ENCODE measurements at regions not wholly inside any gene's neighbourhood (a gene's known extent, or its start where the extent isn't known, plus 50 kb on each side); places are given as distances from the start of the nearest gene placed in this dataset.

- 100% methylated on average over 1 of the region's 1 CpG; no CpG with 5 or more reads in 1 of the 2 experiments for WGBS, 2 experiments (ENCODE audit: extremely low coverage in 1 of 2, insufficient coverage in 1 of 2, insufficient read length in 1 of 2, insufficient replicate concordance in 2 of 2, low coverage in 1 of 2, low lambda C conversion rate in 2 of 2, missing lambda C conversion rate in 1 of 2)
- FAIRE-seq (no peak), DNase-seq (ENCODE audit: low read depth in 1 of 2, low spot score in 2 of 2) (no peak)
- H4K20me1 ChIP-seq (replicated peaks in 1 of 2; ENCODE audit: control insufficient read depth in 1 of 2, insufficient read depth in 2 of 2, low read length in 2 of 2) = no peaks in the 10 kb centered on the region
- no peak overlapping the region for H2BK15ac ChIP-seq (ENCODE audit: low read length)
- no peaks in the 10 kb centered on the region for H3K4me1 ChIP-seq (replicated peaks in 1 of 4; ENCODE audit: control insufficient read depth in 3 of 4, insufficient read depth in 4 of 4, low read length in 3 of 4)
- POLR2A ChIA-PET (ENCODE audit: partially characterized antibody) = no interaction called here
- H2BK5ac ChIP-seq (ENCODE audit: low read depth, low read length) = no peak overlapping the region
- no peak overlapping the region for H2AK5ac ChIP-seq (ENCODE audit: low read depth, low read length)
- H4K91ac ChIP-seq (replicated peaks; ENCODE audit: insufficient read length, low read length) = no peak overlapping the region
- TF ChIP-seq TEAD4 (IDR thresholded peaks at IDR 0.05; ENCODE audit: low read depth, low read length) = no peak
- TF ChIP-seq JUN (IDR thresholded peaks at IDR 0.05; ENCODE audit: low read depth, low read length) = no peak
- TF ChIP-seq KDM1A (IDR thresholded peaks at IDR 0.05; ENCODE audit: borderline replicate concordance, low read length) = no peak
- no peak for TF ChIP-seq KDM5A (IDR thresholded peaks at IDR 0.05; ENCODE audit: low read length)
- TF ChIP-seq SAP30 (IDR thresholded peaks at IDR 0.05; ENCODE audit: insufficient read depth, insufficient replicate concordance, low read length) = no peak
- TF ChIP-seq HDAC2 (IDR thresholded peaks at IDR 0.05; ENCODE audit: borderline replicate concordance in 1 of 2, low read depth in 2 of 2, low read length in 2 of 2) = no peak
- H2BK120ac ChIP-seq (replicated peaks; ENCODE audit: low read depth, low read length) = no peak overlapping the region
- no peak overlapping the region; the same call in 1 of the 2 replicates for H2AFZ ChIP-seq (ENCODE audit: low read length)
- H3K36me3 ChIP-seq (ENCODE audit: control insufficient read depth in 2 of 4, insufficient read depth in 4 of 4, low read length in 3 of 4) = no peaks in the 10 kb centered on the region
- H2BK20ac ChIP-seq (ENCODE audit: low read length) = no peak overlapping the region
- no peak overlapping the region for H3K14ac ChIP-seq (ENCODE audit: insufficient read length)
- H3K23ac ChIP-seq (ENCODE audit: insufficient read length) = no peak overlapping the region
- no peak overlapping the region for H3K4me2 ChIP-seq (ENCODE audit: insufficient read depth in 1 of 2, low read depth in 2 of 2, low read length in 2 of 2)
- H3K9me3 ChIP-seq (ENCODE audit: insufficient read depth in 2 of 2, low read depth in 1 of 2, low read length in 1 of 2) = no peaks in the 10 kb centered on the region
- no peak overlapping the region for H3K4me3 ChIP-seq (ENCODE audit: extremely low read depth in 1 of 4, insufficient read depth in 2 of 4, low read depth in 3 of 4, low read length in 4 of 4)
- no peaks in the 10 kb centered on the region for H3K27me3 ChIP-seq (replicated peaks in 1 of 4; ENCODE audit: control insufficient read depth in 3 of 4, extremely low read depth in 1 of 4, insufficient read depth in 3 of 4, low read length in 3 of 4)
- no peak overlapping the region for H3K27ac ChIP-seq (ENCODE audit: low read depth, low read length)
- H4K8ac ChIP-seq (ENCODE audit: extremely low read depth, insufficient read depth, low read length) = no peak overlapping the region
- H3K9ac ChIP-seq (replicated peaks in 1 of 4; ENCODE audit: extremely low read depth in 1 of 4, low read depth in 3 of 4, low read length in 3 of 4) = no peak overlapping the region
- no peaks in the 10 kb centered on the region for H3K79me2 ChIP-seq (ENCODE audit: control insufficient read depth in 1 of 2, insufficient read depth in 2 of 2, low read length in 2 of 2)
- no peak overlapping the region for H4K5ac ChIP-seq (ENCODE audit: insufficient read length, low read depth, low read length)
- no peak overlapping the region for H3K18ac ChIP-seq (ENCODE audit: extremely low read depth, low read length)
- no peaks in the 10 kb centered on the region for H3K79me1 ChIP-seq (ENCODE audit: low read depth, low read length)
- CTCF ChIA-PET (ENCODE audit: partially characterized antibody) = no interaction called here
- H2BK12ac ChIP-seq (ENCODE audit: low read depth, low read length) = no peak overlapping the region
- H3K4ac ChIP-seq (replicated peaks; ENCODE audit: insufficient read length, low read depth, low read length) = no peak overlapping the region
- H3K56ac ChIP-seq (replicated peaks; ENCODE audit: insufficient read length, low read depth, low read length) = no peak overlapping the region
- no peaks in the 10 kb centered on the region for H3K23me2 ChIP-seq (ENCODE audit: low read depth, low read length)
Measured at GRCh38 chr5:97914483-97914882, 731.4 kb upstream of the RIOK2 start.

Measured in H1 (cell line).